ENCODE measurements at regions not wholly inside any gene's neighbourhood (a gene's known extent, or its start where the extent isn't known, plus 50 kb on each side); places are given as distances from the start of the nearest gene placed in this dataset.

- Histone ChIP-seq H3K9me3 (ENCODE audit: insufficient read depth, low read depth, low read length) (no peaks in the 10 kb centered on the region), H3K4ac (ENCODE audit: low read depth, low read length) (no peak overlapping the region), H3K18ac (ENCODE audit: low read length) (no peak overlapping the region), H4K91ac (ENCODE audit: low read depth, low read length) (no peak overlapping the region), H2BK5ac (ENCODE audit: low read depth, low read length, poor library complexity) (no peak overlapping the region), H4K12ac (ENCODE audit: low read depth, low read length) (no peak overlapping the region), H3K4me2 (ENCODE audit: low read length) (no peak overlapping the region), H3K79me1 (ENCODE audit: low read length) (no peaks in the 10 kb centered on the region), H3K9ac (ENCODE audit: low read length) (no peak overlapping the region), H3K4me3 (ENCODE audit: low read depth, low read length) (no peak overlapping the region), H2AFZ (ENCODE audit: insufficient read depth, low read length, poor library complexity) (no peak overlapping the region), H3K23ac (ENCODE audit: low read length) (no peak overlapping the region), H2AK5ac (ENCODE audit: low read length) (no peak overlapping the region), H3K27ac (ENCODE audit: low read depth, low read length) (no peak overlapping the region), H3K36me3 (ENCODE audit: control insufficient read depth in 1 of 2, insufficient read depth in 2 of 2, low read length in 2 of 2) (no peaks in the 10 kb centered on the region), H3K14ac (ENCODE audit: low read length) (no peak overlapping the region), H2BK120ac (ENCODE audit: insufficient read depth, low read length, poor library complexity) (no peak overlapping the region), H3K27me3 (ENCODE audit: insufficient read depth, low read length) (no peaks in the 10 kb centered on the region), H2BK12ac (ENCODE audit: low read length) (no peak overlapping the region), H4K8ac (ENCODE audit: low read depth, low read length) (no peak overlapping the region), H3K79me2 (ENCODE audit: control insufficient read depth, insufficient read depth, low read length, poor library complexity) (no peaks in the 10 kb centered on the region), H3K4me1 (ENCODE audit: control insufficient read depth in 1 of 2, insufficient read depth in 2 of 2, low read length in 2 of 2) (no peaks in the 10 kb centered on the region)
- no peak for DNase-seq
- WGBS (ENCODE audit: extremely low coverage, insufficient coverage, insufficient read length), result no CpG with 5 or more reads among the region's 4 CpGs
These were observed 73.3 kb upstream of the SOD3 start for GRCh38 chr4:24722026-24722568.

DNA sequence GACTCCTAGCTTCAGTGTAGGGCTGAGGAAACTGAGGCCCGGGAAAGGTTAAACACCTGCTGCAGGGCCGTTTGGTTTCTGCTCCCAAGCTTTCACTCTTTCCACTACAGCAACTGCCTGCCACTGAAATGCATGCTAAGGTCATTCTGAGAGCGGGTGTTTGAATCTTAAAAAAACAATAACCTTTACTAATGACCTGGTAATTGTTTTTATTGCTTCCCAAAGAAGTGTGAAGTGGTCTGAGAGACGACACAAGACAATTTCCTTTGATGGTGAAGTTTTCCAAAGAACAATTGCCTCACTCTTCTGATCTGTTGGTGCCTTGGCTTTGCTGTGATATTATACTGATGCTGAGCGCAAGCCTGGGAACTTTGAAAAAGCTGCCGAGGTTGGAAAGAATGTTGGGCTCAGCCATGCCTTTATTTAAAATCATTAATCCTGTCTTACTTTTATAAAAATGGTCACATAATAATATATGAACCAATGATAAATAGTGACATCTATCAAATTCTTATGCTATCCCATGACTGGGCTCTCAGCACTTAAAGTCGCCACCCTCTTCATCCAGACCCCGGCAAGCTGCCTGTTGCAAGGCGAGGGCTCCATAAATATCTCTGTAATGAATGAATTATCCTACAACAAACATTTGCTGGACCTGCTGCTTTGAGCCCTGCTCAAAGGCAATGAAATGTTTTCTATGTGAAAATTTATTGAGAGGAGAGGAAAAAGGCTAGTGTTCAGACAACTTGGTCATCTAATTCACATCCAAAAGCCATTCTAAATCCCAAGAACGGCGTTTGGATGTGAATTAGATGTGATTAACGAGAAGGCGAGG is 67.8 kb upstream of the SOD3 start:
- Histone ChIP-seq H3K4me3 (ENCODE audit: low read depth, low read length) (no peak overlapping the region), H3K79me1 (ENCODE audit: low read length) (no peaks in the 10 kb centered on the region), H3K18ac (ENCODE audit: low read length) (no peak overlapping the region), H4K91ac (ENCODE audit: low read depth, low read length) (no peak overlapping the region), H2BK5ac (ENCODE audit: low read depth, low read length, poor library complexity) (no peak overlapping the region), H2AK5ac (ENCODE audit: low read length) (no peak overlapping the region), H3K9ac (ENCODE audit: low read length) (no peak overlapping the region), H3K4ac (ENCODE audit: low read depth, low read length) (no peak overlapping the region), H3K36me3 (ENCODE audit: control insufficient read depth in 1 of 2, insufficient read depth in 2 of 2, low read length in 2 of 2) (no peaks in the 10 kb centered on the region), H3K23ac (ENCODE audit: low read length) (no peak overlapping the region), H4K8ac (ENCODE audit: low read depth, low read length) (no peak overlapping the region), H3K9me3 (ENCODE audit: insufficient read depth, low read depth, low read length) (peaks cover 2% of the 10 kb centered on the region), H4K12ac (ENCODE audit: low read depth, low read length) (no peak overlapping the region), H2BK120ac (ENCODE audit: insufficient read depth, low read length, poor library complexity) (no peak overlapping the region), H3K27ac (ENCODE audit: low read depth, low read length) (no peak overlapping the region), H3K4me1 (ENCODE audit: control insufficient read depth in 1 of 2, insufficient read depth in 2 of 2, low read length in 2 of 2) (no peaks in the 10 kb centered on the region), H3K14ac (ENCODE audit: low read length) (no peak overlapping the region), H3K4me2 (ENCODE audit: low read length) (no peak overlapping the region), H2BK12ac (ENCODE audit: low read length) (no peak overlapping the region), H2AFZ (ENCODE audit: insufficient read depth, low read length, poor library complexity) (no peak overlapping the region), H3K79me2 (ENCODE audit: control insufficient read depth, insufficient read depth, low read length, poor library complexity) (no peaks in the 10 kb centered on the region), H3K27me3 (ENCODE audit: insufficient read depth, low read length) (no peaks in the 10 kb centered on the region)
- no CpG with 5 or more reads among the region's 13 CpGs for WGBS (ENCODE audit: extremely low coverage, insufficient coverage, insufficient read length)
- no peak for DNase-seq

- Histone ChIP-seq H2BK120ac (ENCODE audit: insufficient read depth, low read length, poor library complexity) (no peak overlapping the region), H2BK5ac (ENCODE audit: low read depth, low read length, poor library complexity) (no peak overlapping the region), H3K14ac (ENCODE audit: low read length) (no peak overlapping the region), H3K18ac (ENCODE audit: low read length) (no peak overlapping the region), H3K4ac (ENCODE audit: low read depth, low read length) (no peak overlapping the region), H2AFZ (ENCODE audit: insufficient read depth, low read length, poor library complexity) (no peak overlapping the region), H3K79me2 (ENCODE audit: control insufficient read depth, insufficient read depth, low read length, poor library complexity) (no peaks in the 10 kb centered on the region), H4K91ac (ENCODE audit: low read depth, low read length) (no peak overlapping the region), H3K27me3 (ENCODE audit: insufficient read depth, low read length) (no peaks in the 10 kb centered on the region), H3K4me2 (ENCODE audit: low read length) (no peak overlapping the region), H3K4me3 (ENCODE audit: low read depth, low read length) (no peak overlapping the region), H4K8ac (ENCODE audit: low read depth, low read length) (no peak overlapping the region), H3K27ac (ENCODE audit: low read depth, low read length) (no peak overlapping the region), H3K23ac (ENCODE audit: low read length) (no peak overlapping the region), H4K12ac (ENCODE audit: low read depth, low read length) (no peak overlapping the region), H3K79me1 (ENCODE audit: low read length) (no peaks in the 10 kb centered on the region), H3K36me3 (ENCODE audit: control insufficient read depth in 1 of 2, insufficient read depth in 2 of 2, low read length in 2 of 2) (no peaks in the 10 kb centered on the region), H3K9me3 (ENCODE audit: insufficient read depth, low read depth, low read length) (peaks cover 2% of the 10 kb centered on the region), H2AK5ac (ENCODE audit: low read length) (no peak overlapping the region), H3K4me1 (ENCODE audit: control insufficient read depth in 1 of 2, insufficient read depth in 2 of 2, low read length in 2 of 2) (no peaks in the 10 kb centered on the region), H3K9ac (ENCODE audit: low read length) (no peak overlapping the region), H2BK12ac (ENCODE audit: low read length) (no peak overlapping the region)
- DNase-seq, result no peak
- no CpG with 5 or more reads among the region's 6 CpGs for WGBS (ENCODE audit: extremely low coverage, insufficient coverage, insufficient read length)
These were observed 66.1 kb upstream of the SOD3 start for GRCh38 chr4:24729119-24729730.

DNA sequence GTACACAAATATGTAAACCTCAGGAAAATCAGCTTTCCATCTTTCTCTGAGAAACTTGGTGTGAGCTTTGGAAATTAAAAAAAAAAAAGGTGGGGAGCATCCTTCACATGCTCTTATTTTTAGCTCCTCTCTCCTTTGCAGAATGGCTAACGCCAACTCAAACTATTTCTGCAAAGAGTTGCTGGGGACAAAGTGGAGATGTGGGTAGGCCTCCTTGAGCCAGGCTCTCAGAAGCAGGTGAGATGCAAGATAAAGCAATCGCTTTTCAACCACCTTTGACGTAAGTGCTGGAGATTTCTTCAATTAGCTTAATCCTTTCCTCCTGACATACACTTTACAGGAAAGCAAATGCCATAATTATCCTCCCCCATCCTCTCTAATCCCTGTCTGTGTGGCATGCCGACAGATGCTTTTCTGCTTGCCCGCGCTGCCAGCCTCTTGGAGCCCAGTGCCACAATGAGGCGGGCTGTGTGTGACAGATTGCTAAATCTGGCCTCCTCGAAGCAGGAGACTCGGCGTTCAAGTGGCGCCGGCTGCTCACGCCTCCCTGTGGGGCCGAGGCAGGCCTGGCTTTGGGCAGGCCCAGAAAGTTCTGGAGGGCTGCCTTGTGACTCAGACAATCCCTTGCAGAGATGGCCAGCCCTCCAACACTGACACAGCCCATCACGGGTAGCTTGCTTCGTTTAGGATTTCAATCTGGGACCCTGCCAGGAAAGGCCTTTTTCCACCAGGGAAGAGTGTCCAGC is 64.9 kb upstream of the SOD3 start:
- no peak overlapping the region for H3K14ac ChIP-seq (ENCODE audit: low read length)
- no peak overlapping the region for H2AFZ ChIP-seq (ENCODE audit: insufficient read depth, low read length, poor library complexity)
- no peak overlapping the region for H2BK12ac ChIP-seq (ENCODE audit: low read length)
- H2BK5ac ChIP-seq (ENCODE audit: low read depth, low read length, poor library complexity), result no peak overlapping the region
- no peak overlapping the region for H2AK5ac ChIP-seq (ENCODE audit: low read length)
- peaks cover 2% of the 10 kb centered on the region for H3K9me3 ChIP-seq (ENCODE audit: insufficient read depth, low read depth, low read length)
- no peak overlapping the region for H3K18ac ChIP-seq (ENCODE audit: low read length)
- H3K79me2 ChIP-seq (ENCODE audit: control insufficient read depth, insufficient read depth, low read length, poor library complexity), result no peaks in the 10 kb centered on the region
- no CpG with 5 or more reads among the region's 16 CpGs for WGBS (ENCODE audit: extremely low coverage, insufficient coverage, insufficient read length)
- no peak overlapping the region for H2BK120ac ChIP-seq (ENCODE audit: insufficient read depth, low read length, poor library complexity)
- no peak for DNase-seq
- H3K27me3 ChIP-seq (ENCODE audit: insufficient read depth, low read length), result no peaks in the 10 kb centered on the region
- no peak overlapping the region for H4K8ac ChIP-seq (ENCODE audit: low read depth, low read length)
- no peak overlapping the region for H3K4me3 ChIP-seq (ENCODE audit: low read depth, low read length)
- H3K4ac ChIP-seq (ENCODE audit: low read depth, low read length), result no peak overlapping the region
- H3K23ac ChIP-seq (ENCODE audit: low read length), result no peak overlapping the region
- H3K4me2 ChIP-seq (ENCODE audit: low read length), result no peak overlapping the region
- H3K27ac ChIP-seq (ENCODE audit: low read depth, low read length), result no peak overlapping the region
- H4K12ac ChIP-seq (ENCODE audit: low read depth, low read length), result no peak overlapping the region
- H3K9ac ChIP-seq (ENCODE audit: low read length), result no peak overlapping the region
- H3K79me1 ChIP-seq (ENCODE audit: low read length), result no peaks in the 10 kb centered on the region
- H4K91ac ChIP-seq (ENCODE audit: low read depth, low read length), result no peak overlapping the region
- H3K4me1 ChIP-seq (ENCODE audit: control insufficient read depth in 1 of 2, insufficient read depth in 2 of 2, low read length in 2 of 2), result no peaks in the 10 kb centered on the region
- no peaks in the 10 kb centered on the region for H3K36me3 ChIP-seq (ENCODE audit: control insufficient read depth in 1 of 2, insufficient read depth in 2 of 2, low read length in 2 of 2)

All from trophoblast cell (in vitro differentiated cells and primary cell).